Retina (tissue), 1 donor: ENCODE measurements at regions not wholly inside any gene's neighbourhood (a gene's known extent, or its start where the extent isn't known, plus 50 kb on each side); places are given as distances from the start of the nearest gene placed in this dataset.

Experiments used
- DNase-seq: peaks from one replicate; pipeline ENCODE4 v3.0.0-alpha.2; 2016

- peak; percentile 24 for DNase-seq
Observed at GRCh38 chr6:163963205-163964120, 548.9 kb downstream of the QKI start.

GRCh38 chr6:163962627-163963117, 548.2 kb downstream of the QKI start:
- DNase-seq: no peak

GRCh38 chr6:163960128-163960527, 545.6 kb downstream of the QKI start:
- no peak for DNase-seq

GRCh38 chr6:163958646-163959045, 544.1 kb downstream of the QKI start:
- DNase-seq: no peak

- DNase-seq: peak; percentile 59
Observed at GRCh38 chr6:163956571-163957407, 542.3 kb downstream of the QKI start.

GRCh38 chr6:163955756-163956155, 541.2 kb downstream of the QKI start:
- DNase-seq: no peak

GRCh38 chr6:163955096-163955495, 540.6 kb downstream of the QKI start:
- DNase-seq: no peak

- no peak for DNase-seq
Observed at GRCh38 chr6:163954088-163954775, 539.7 kb downstream of the QKI start.

- DNase-seq: no peak
Observed at GRCh38 chr6:163952005-163952404, 537.5 kb downstream of the QKI start.

- no peak for DNase-seq
Observed at GRCh38 chr6:163951326-163951725, 536.8 kb downstream of the QKI start.

GRCh38 chr6:163950159-163950558, 535.6 kb downstream of the QKI start:
- no peak for DNase-seq

- no peak for DNase-seq
Observed at GRCh38 chr6:163949431-163949830, 534.9 kb downstream of the QKI start.

GRCh38 chr6:163948250-163948649, 533.7 kb downstream of the QKI start:
- no peak for DNase-seq

- no peak for DNase-seq
Observed at GRCh38 chr6:163947276-163947675, 532.8 kb downstream of the QKI start.

GRCh38 chr6:163946437-163946836, 531.9 kb downstream of the QKI start:
- no peak for DNase-seq

GRCh38 chr6:163945808-163946207, 531.3 kb downstream of the QKI start:
- DNase-seq: no peak

- no peak for DNase-seq
Observed at GRCh38 chr6:163944897-163945296, 530.4 kb downstream of the QKI start.

- peak; percentile 87 for DNase-seq
Observed at GRCh38 chr6:163943607-163944385, 529.3 kb downstream of the QKI start.

GRCh38 chr6:163942790-163943189, 528.3 kb downstream of the QKI start:
- DNase-seq: no peak

- DNase-seq: peak; percentile 43
Observed at GRCh38 chr6:163941624-163941976, 527.1 kb downstream of the QKI start.

GRCh38 chr6:163940705-163941623, 526.4 kb downstream of the QKI start:
- DNase-seq: no peak
